Stimulated activated CD4-positive, alpha-beta T cell treated with anti-CD3 and anti-CD28 coated beads, Interleukin-12 subunit alpha, Interleukin-12 subunit beta, amount 100 ng/mL, for 24 hours (primary cell): ENCODE measurements at regions not wholly inside any gene's neighbourhood (a gene's known extent, or its start where the extent isn't known, plus 50 kb on each side); places are given as distances from the start of the nearest gene placed in this dataset.
"Not testable (repeated sequence)": the region's sequence is repeated elsewhere in the genome, so short reads cannot be mapped to it uniquely, and the experiment has no call there.

Source experiments
- DNase-seq, 2 experiments: peaks; one replicate each; pipeline ENCODE4 v3.0.0-alpha.2; 2020; ENCODE audit warnings: low read depth in 2 of 2

- DNase-seq: no peak
Observed at GRCh38 chr15:96470681-96471310, 140.3 kb downstream of the NR2F2 start.

GRCh38 chr15:96472681-96473080 is 142.2 kb downstream of the NR2F2 start:
- DNase-seq: no peak

- DNase-seq: no peak
Observed at GRCh38 chr15:96473556-96473955, 143.1 kb downstream of the NR2F2 start.

- DNase-seq: no peak
Observed at GRCh38 chr15:96474231-96474664, 143.7 kb downstream of the NR2F2 start.

GRCh38 chr15:96477227-96477626 is 146.7 kb downstream of the NR2F2 start:
- no peak for DNase-seq

GRCh38 chr15:96484412-96484811 is 153.9 kb downstream of the NR2F2 start:
- DNase-seq: not testable (repeated sequence)

- DNase-seq: no peak
Observed at GRCh38 chr15:96484830-96485229, 154.3 kb downstream of the NR2F2 start.

GRCh38 chr15:96487245-96487644 is 156.7 kb downstream of the NR2F2 start:
- no peak for DNase-seq

GRCh38 chr15:96491066-96491699 is 160.7 kb downstream of the NR2F2 start:
- DNase-seq: not testable (repeated sequence)

- not testable (repeated sequence) for DNase-seq
Observed at GRCh38 chr15:96491700-96492644, 161.5 kb downstream of the NR2F2 start.

- DNase-seq: no peak
Observed at GRCh38 chr15:96494505-96494904, 164.0 kb downstream of the NR2F2 start.

- DNase-seq: no peak
Observed at GRCh38 chr15:96495386-96495785, 164.9 kb downstream of the NR2F2 start.

GRCh38 chr15:96497951-96498350 is 167.5 kb downstream of the NR2F2 start:
- no peak for DNase-seq

GRCh38 chr15:96500508-96500907 is 170.0 kb downstream of the NR2F2 start:
- no peak for DNase-seq

GRCh38 chr15:96501362-96501761 is 170.9 kb downstream of the NR2F2 start:
- no peak for DNase-seq

GRCh38 chr15:96502196-96502595 is 171.7 kb downstream of the NR2F2 start:
- no peak for DNase-seq

GRCh38 chr15:96503276-96503675 is 172.8 kb downstream of the NR2F2 start:
- DNase-seq: no peak

GRCh38 chr15:96504371-96504770 is 173.9 kb downstream of the NR2F2 start:
- no peak for DNase-seq

- no peak for DNase-seq
Observed at GRCh38 chr15:96505014-96505413, 174.5 kb downstream of the NR2F2 start.

- no peak for DNase-seq
Observed at GRCh38 chr15:96514607-96515285, 184.2 kb downstream of the NR2F2 start.

GRCh38 chr15:96515371-96515770 is 184.9 kb downstream of the NR2F2 start:
- no peak for DNase-seq

GRCh38 chr15:96521386-96521785 is 190.9 kb downstream of the NR2F2 start:
- DNase-seq: no peak
